Keratinocyte (primary cell): ENCODE measurements at regions not wholly inside any gene's neighbourhood (a gene's known extent, or its start where the extent isn't known, plus 50 kb on each side); places are given as distances from the start of the nearest gene placed in this dataset.

ENCODE experiments used
- CTCF ChIP-seq, 3 experiments: IDR thresholded peaks in 1 of 3; conservative IDR thresholded peaks in 1 of 3; optimal IDR thresholded peaks in 1 of 3; 2 replicates in 2 of 3; 3 replicates in 1 of 3; pipeline versions ENCODE3 to v1.5.1; 2011; ENCODE audit warnings: low read length in 3 of 3, mild to moderate bottlenecking in 3 of 3, moderate library complexity in 2 of 3, control low read depth in 1 of 3, inconsistent platforms in 1 of 3; ENCODE audit not compliant: insufficient read depth in 2 of 3; ENCODE audit errors: extremely low read depth in 1 of 3
- EZH2 ChIP-seq: IDR thresholded peaks from one replicate; pipeline ENCODE4 v1.6.1; 2012; ENCODE audit warnings: inconsistent platforms, mild to moderate bottlenecking, low read length, moderate library complexity

- TF ChIP-seq CTCF (optimal IDR thresholded peaks at IDR 0.05 in 1 of 3, IDR thresholded peaks at IDR 0.05 in 1 of 3, conservative IDR thresholded peaks at IDR 0.05 in 1 of 3; ENCODE audit: extremely low read depth in 1 of 3, insufficient read depth in 2 of 3, low read length in 3 of 3), result no peak
- TF ChIP-seq EZH2, result no peak
These were observed 1208.0 kb downstream of the DIAPH3 start for GRCh38 chr13:58955546-58956385.
